SK-N-SH (cell line): ENCODE measurements at regions not wholly inside any gene's neighbourhood (a gene's known extent, or its start where the extent isn't known, plus 50 kb on each side); places are given as distances from the start of the nearest gene placed in this dataset.

ENCODE experiments used
- CHD2 ChIP-seq: fragments of 150-350 bp; IDR thresholded peaks from 2 replicates; pipeline ENCODE4 v1.6.1; 2018; ENCODE audit warnings: low read length; ENCODE audit not compliant: partially characterized antibody
- CTCF ChIP-seq: fragments of 200-600 bp; sonication (generic); IDR thresholded peaks from 2 replicates; pipeline ENCODE4 v1.6.1; 2017; ENCODE audit warnings: antibody characterized with exemption, mild to moderate bottlenecking, moderate library complexity
- ELF1 ChIP-seq: IDR thresholded peaks from 2 replicates; pipeline ENCODE4 v1.4.0; 2012
- FOXM1 ChIP-seq: IDR thresholded peaks from 2 replicates; pipeline ENCODE4 v1.4.0; 2012; ENCODE audit warnings: low read depth, mild to moderate bottlenecking
- JUND ChIP-seq: IDR thresholded peaks from 2 replicates; pipeline ENCODE4 v1.4.0; 2012
- MXI1 ChIP-seq: IDR thresholded peaks from 2 replicates; pipeline ENCODE4 v1.6.1; 2012; ENCODE audit warnings: mild to moderate bottlenecking, low read depth, low read length, improper control_type of control experiment
- RAD21 ChIP-seq: IDR thresholded peaks from 2 replicates; pipeline ENCODE4 v1.6.1; 2012; ENCODE audit warnings: mild to moderate bottlenecking, low read length
- REST ChIP-seq: IDR thresholded peaks from 2 replicates; pipeline ENCODE4 v1.6.1; 2012; ENCODE audit warnings: mild to moderate bottlenecking, low read depth, low read length, moderate library complexity
- USF2 ChIP-seq: fragments of 150-350 bp; IDR thresholded peaks from 2 replicates; pipeline ENCODE4 v1.6.1; 2017; ENCODE audit warnings: antibody characterized with exemption, low read length, low read depth, borderline replicate concordance
- TF ChIP-seq, protein P1 (sequence below): IDR thresholded peaks from 2 replicates; pipeline ENCODE4 v1.4.0; 2012; ENCODE audit warnings: low read depth

DNA sequence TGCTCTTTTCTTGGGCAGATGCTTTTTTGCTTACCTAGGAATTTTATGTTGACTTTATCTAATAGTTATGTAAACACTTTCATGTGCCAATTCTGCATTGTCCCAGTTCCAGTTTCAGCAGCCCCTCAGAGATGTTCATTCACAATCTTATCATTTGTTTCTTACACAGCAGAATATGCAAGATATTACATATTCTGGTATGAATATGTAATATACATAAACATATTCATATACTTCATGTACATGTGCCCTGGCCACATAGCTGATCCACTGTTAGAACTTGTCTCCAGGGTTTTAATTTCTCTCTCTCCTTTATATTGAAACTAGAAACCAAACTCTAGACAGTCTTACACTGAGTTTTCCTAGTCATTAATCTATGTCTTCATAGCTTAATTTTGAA is 90.2 kb upstream of the PARP8 start:
- TF ChIP-seq CHD2 (no peak), USF2 (no peak), CTCF (no peak), FOXM1 (no peak), RAD21 (no peak), REST (no peak), ELF1 (no peak), JUND (no peak), MXI1 (no peak)
- TF ChIP-seq, protein P1, sequence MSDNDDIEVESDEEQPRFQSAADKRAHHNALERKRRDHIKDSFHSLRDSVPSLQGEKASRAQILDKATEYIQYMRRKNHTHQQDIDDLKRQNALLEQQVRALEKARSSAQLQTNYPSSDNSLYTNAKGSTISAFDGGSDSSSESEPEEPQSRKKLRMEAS: no peak
